Endothelial cell of umbilical vein (primary cell): ENCODE measurements at regions not wholly inside any gene's neighbourhood (a gene's known extent, or its start where the extent isn't known, plus 50 kb on each side); places are given as distances from the start of the nearest gene placed in this dataset.

Experiments
- BruUV-seq: library from RNA; stranded (reverse); fragments of 400-500 nt; replicated peaks from 2 replicates; lab custom pipeline; 2021; lab: Mats Ljungman, UMichigan
- CTCF ChIA-PET: fragments of 300-600, 350-600 bp; sonication (Branson Sonifier 250); formaldehyde crosslinking; loops from one replicate; lab custom pipeline; 2021; ENCODE audit warnings: antibody characterized with exemption, inconsistent platforms; lab: Charles Lee
- POLR2A ChIA-PET: fragments of 300-600, 350-600 bp; sonication (Branson Sonifier 250); formaldehyde crosslinking; loops from one replicate; lab custom pipeline; 2021; ENCODE audit warnings: antibody characterized with exemption, inconsistent platforms; lab: Charles Lee
- DNase-seq: peaks from one replicate; pipeline ENCODE4 v3.0.0-alpha.2; 2011; ENCODE audit warnings: low read depth, low spot score
- FAIRE-seq: peaks from 2 replicates; lab custom pipeline; 2011; peaks lifted over from hg19 to GRCh38; lab: Jason Lieb, UNC
- H2AFZ ChIP-seq: 2 replicates; pipeline ENCODE4 v1.6.0; 2012; ENCODE audit warnings: low read depth, low read length, control low read depth, inconsistent platforms
- H3K27ac ChIP-seq: 2 replicates; pipeline ENCODE4 v1.5.1; 2011; ENCODE audit warnings: low read depth, mild to moderate bottlenecking, control low read depth, low read length, moderate library complexity; ENCODE audit not compliant: insufficient read depth
- H3K27me3 ChIP-seq, 2 experiments: 2 replicates each; pipeline versions ENCODE4 v1.6.0 to v1.6.1; 2011; ENCODE audit warnings: low read length in 2 of 2, mixed read lengths in 1 of 2; ENCODE audit not compliant: control insufficient read depth in 2 of 2, insufficient read depth in 2 of 2
- H3K36me3 ChIP-seq, 2 experiments: 2 replicates in 1 of 2; 3 replicates in 1 of 2; pipeline ENCODE4 v1.5.1; 2011; ENCODE audit warnings: low read length in 2 of 2, mild to moderate bottlenecking in 1 of 2, moderate library complexity in 1 of 2; ENCODE audit not compliant: control insufficient read depth in 2 of 2, insufficient read depth in 2 of 2; ENCODE audit errors: extremely low read depth in 1 of 2
- H3K4me1 ChIP-seq: 3 replicates; pipeline ENCODE4 v1.5.1; 2011; ENCODE audit warnings: mild to moderate bottlenecking, low read length; ENCODE audit not compliant: control insufficient read depth, insufficient read depth; ENCODE audit errors: extremely low read depth
- H3K4me2 ChIP-seq: 2 replicates; pipeline ENCODE4 v1.6.1; 2011; ENCODE audit warnings: low read length, control low read depth, mixed read lengths; ENCODE audit not compliant: insufficient read depth
- H3K4me3 ChIP-seq, 3 experiments: fragments of 200-600 bp in 1 of 3; sonication (generic), shearing (Covaris generic) in 1 of 3; replicated peaks in 1 of 3; 2 replicates each; pipeline ENCODE4 v1.5.1; 2011 to 2016; ENCODE audit warnings: control low read depth in 3 of 3, low read length in 3 of 3, mild to moderate bottlenecking in 2 of 3, inconsistent platforms in 1 of 3, low read depth in 1 of 3, moderate library complexity in 1 of 3; ENCODE audit not compliant: insufficient read depth in 1 of 3
- H3K79me2 ChIP-seq: 2 replicates; pipeline ENCODE4 v1.6.0; 2012; ENCODE audit warnings: low read length, inconsistent platforms; ENCODE audit not compliant: control insufficient read depth, insufficient read depth
- H3K9ac ChIP-seq: replicated peaks from 2 replicates; pipeline ENCODE3; 2011; ENCODE audit warnings: low read length, control low read depth; ENCODE audit not compliant: insufficient read depth; ENCODE audit errors: extremely low read depth
- H3K9me1 ChIP-seq: replicated peaks from 3 replicates; pipeline ENCODE4 v1.6.0; 2011; ENCODE audit warnings: mild to moderate bottlenecking, low read length; ENCODE audit not compliant: control insufficient read depth, insufficient read depth; ENCODE audit errors: extremely low read depth
- H3K9me3 ChIP-seq: replicated peaks from 2 replicates; pipeline ENCODE4 v1.5.1; 2012; ENCODE audit warnings: low read length, inconsistent platforms; ENCODE audit not compliant: control insufficient read depth, insufficient read depth
- H4K20me1 ChIP-seq: replicated peaks from 2 replicates; pipeline ENCODE3; 2011; ENCODE audit warnings: mild to moderate bottlenecking, low read length; ENCODE audit not compliant: control insufficient read depth, insufficient read depth; ENCODE audit errors: extremely low read depth
- CTCF ChIP-seq, 2 donors: IDR thresholded peaks; 1 replicate in 1 of 2; 2 replicates in 1 of 2; pipeline ENCODE4 v1.5.1; 2011; ENCODE audit warnings: low read length in 2 of 2, mild to moderate bottlenecking in 2 of 2, moderate library complexity in 2 of 2, control low read depth in 1 of 2, inconsistent platforms in 1 of 2, low read depth in 1 of 2; ENCODE audit not compliant: insufficient read depth in 1 of 2; ENCODE audit errors: extremely low read depth in 1 of 2
- EZH2 ChIP-seq: IDR thresholded peaks from 2 replicates; pipeline ENCODE4 v1.6.1; 2012; ENCODE audit warnings: borderline replicate concordance, low read depth, mild to moderate bottlenecking, moderate library complexity, low read length, inconsistent platforms; ENCODE audit not compliant: severe bottlenecking
- FOS ChIP-seq: IDR thresholded peaks from 2 replicates; pipeline ENCODE4 v1.6.1; 2011; ENCODE audit warnings: mild to moderate bottlenecking, low read length, moderate library complexity, borderline replicate concordance; ENCODE audit not compliant: insufficient read depth
- GATA2 ChIP-seq: IDR thresholded peaks from 2 replicates; pipeline ENCODE4 v1.7.0; 2011; ENCODE audit warnings: low read depth, mild to moderate bottlenecking, moderate library complexity, mixed read lengths, low read length; ENCODE audit not compliant: insufficient read length, insufficient read depth
- JUN ChIP-seq: IDR thresholded peaks from 2 replicates; pipeline ENCODE4 v1.6.1; 2011; ENCODE audit warnings: borderline replicate concordance, low read depth; ENCODE audit not compliant: insufficient read length, insufficient read depth
- MAX ChIP-seq: IDR thresholded peaks from 2 replicates; pipeline ENCODE4 v1.6.1; 2011; ENCODE audit not compliant: insufficient read depth, insufficient read length
- MYC ChIP-seq: IDR thresholded peaks from one replicate; pipeline ENCODE4 v1.6.1; 2011; ENCODE audit warnings: mild to moderate bottlenecking, low read depth, low read length
- POLR2A ChIP-seq: IDR thresholded peaks from 2 replicates; pipeline ENCODE4 v1.6.1; 2012; ENCODE audit warnings: low read depth, mild to moderate bottlenecking, control low read depth, low read length
- POLR2AphosphoS5 ChIP-seq: IDR thresholded peaks from 2 replicates; pipeline ENCODE4 v1.6.1; 2012; ENCODE audit warnings: low read depth, mild to moderate bottlenecking, control low read depth, low read length, moderate library complexity; ENCODE audit not compliant: insufficient read depth
- dilution Hi-C: fragments of 300-500 bp; cut with MboI; formaldehyde crosslinking; loops from one replicate; pipeline ENCODE4 v1.15.0; 2019; ENCODE audit warnings: low sequenced_read_pairs; ENCODE audit not compliant: extremely low pct_ligation_motif_present
- intact Hi-C: fragments of 100-400 bp; cut with micrococcal nuclease; formaldehyde crosslinking; loops from one replicate; pipeline ENCODE4 v1.10.0; 2022

GRCh38 chr5:88450239-88450638, 181.6 kb upstream of the TMEM161B start:
- DNase-seq (no peak), FAIRE-seq (no peak)
- no peaks in the 10 kb centered on the region for H3K9me1 ChIP-seq
- no TSS peak for BruUV-seq
- no peak overlapping the region for H3K4me3 ChIP-seq
- no peaks in the 10 kb centered on the region for H3K36me3 ChIP-seq
- no peak overlapping the region for H2AFZ ChIP-seq
- no peaks in the 10 kb centered on the region for H3K79me2 ChIP-seq
- TF ChIP-seq JUN = no peak
- TF ChIP-seq MAX = no peak
- no peak for TF ChIP-seq GATA2
- no peak for TF ChIP-seq CTCF (IDR thresholded peaks at IDR 0.05; ENCODE audit: extremely low read depth in 1 of 2, insufficient read depth in 1 of 2, low read depth in 1 of 2, low read length in 2 of 2)
- no peak for TF ChIP-seq MYC
- TF ChIP-seq FOS = no peak
- no peak for TF ChIP-seq EZH2
- TF ChIP-seq POLR2AphosphoS5 = no peak
- no peak for TF ChIP-seq POLR2A
- ChIA-PET POLR2A (no interaction called here), CTCF (no interaction called here)
- no peaks in the 10 kb centered on the region for H3K9me3 ChIP-seq
- H4K20me1 ChIP-seq = no peaks in the 10 kb centered on the region
- dilution Hi-C loops = no loop called here
- no peaks in the 10 kb centered on the region for H3K4me1 ChIP-seq
- H3K9ac ChIP-seq = no peak overlapping the region
- H3K4me2 ChIP-seq = no peak overlapping the region
- intact Hi-C loops = no loop called here
- no peaks in the 10 kb centered on the region for H3K27me3 ChIP-seq
- no peak overlapping the region for H3K27ac ChIP-seq
